AG08395 (cell line): ENCODE measurements at regions not wholly inside any gene's neighbourhood (a gene's known extent, or its start where the extent isn't known, plus 50 kb on each side); places are given as distances from the start of the nearest gene placed in this dataset.

Source experiments
- DNase-seq: peaks from one replicate; pipeline ENCODE4 v3.0.0; 2012; ENCODE audit warnings: mixed read lengths, low spot score

DNA sequence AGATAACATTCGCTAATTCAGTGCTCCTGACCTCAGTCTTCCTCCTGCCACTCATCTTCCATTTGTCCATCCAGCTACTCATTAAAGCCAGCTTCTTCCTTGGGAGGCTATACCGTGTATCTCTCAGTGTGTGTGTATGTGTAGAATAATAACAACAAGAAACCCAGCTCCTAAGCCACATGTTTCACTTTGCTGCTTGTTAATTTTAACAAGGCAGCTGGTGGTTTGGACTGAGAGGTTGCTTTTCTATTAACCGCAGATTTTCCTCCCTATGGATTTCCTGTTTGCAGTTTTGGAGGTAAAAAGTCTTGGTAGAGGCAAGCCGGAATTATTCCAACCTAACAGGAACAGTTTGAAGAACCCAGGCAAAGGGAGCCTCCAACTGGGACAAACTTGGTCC lies 165.0 kb downstream of the ADAMTS15 start:
- no peak for DNase-seq

DNA sequence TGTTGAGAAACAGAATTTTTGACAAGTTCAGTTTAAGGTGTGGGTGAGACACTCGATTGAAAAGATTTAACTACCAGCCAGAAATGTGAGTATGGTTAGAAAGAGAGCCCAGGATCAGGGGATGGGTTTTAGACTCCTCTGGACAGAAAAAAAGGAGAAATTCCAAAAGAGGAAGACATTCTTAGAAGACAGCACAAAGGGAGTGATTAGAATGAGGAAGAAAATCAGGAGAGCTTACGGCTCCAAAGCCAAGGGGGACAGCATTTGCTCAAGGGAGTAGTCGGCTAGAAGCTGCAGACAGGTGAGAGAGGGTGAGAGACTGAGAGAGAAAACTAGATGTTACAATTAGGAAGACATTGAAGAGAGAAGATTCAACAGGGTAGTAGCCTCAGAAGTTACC lies 166.1 kb downstream of the ADAMTS15 start:
- no peak for DNase-seq

DNA sequence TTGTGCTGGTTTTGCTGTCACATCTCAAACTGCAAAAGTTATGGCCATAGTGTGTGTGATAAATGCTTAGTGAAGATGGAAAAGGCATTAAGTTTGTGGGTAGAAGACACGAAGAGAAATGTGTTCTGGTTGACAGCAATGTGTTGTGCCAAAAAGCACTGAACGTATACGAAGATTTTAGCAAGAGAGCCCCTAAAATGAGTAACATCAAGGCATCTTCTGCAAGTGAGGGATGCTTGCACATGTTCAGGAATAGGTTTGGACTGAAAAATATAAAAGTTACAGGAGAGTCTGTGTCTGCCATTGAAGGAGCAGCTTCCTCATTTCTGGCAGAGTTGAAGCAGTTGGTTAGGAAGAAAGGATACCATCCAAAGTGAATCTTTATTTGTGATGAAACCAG lies 167.1 kb downstream of the ADAMTS15 start:
- DNase-seq, result no peak

DNA sequence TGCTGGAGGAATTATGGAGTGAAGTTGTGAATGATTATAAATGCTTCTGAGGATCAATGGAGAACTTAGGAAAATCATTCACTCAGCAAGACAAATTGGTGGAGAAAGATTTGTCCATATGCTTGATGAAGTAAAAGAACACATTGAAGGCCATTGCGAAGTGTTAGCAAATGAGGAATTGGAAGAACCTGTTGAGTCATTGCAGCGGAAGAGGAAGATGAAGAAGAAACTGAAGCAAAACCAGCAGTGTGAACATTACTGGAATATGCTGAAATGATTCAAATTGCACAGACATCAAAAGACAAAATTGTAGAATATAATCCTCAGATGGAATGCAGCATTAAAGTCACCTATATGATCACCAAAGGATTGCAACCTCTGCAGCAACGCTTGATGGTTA lies 168.1 kb downstream of the ADAMTS15 start:
- DNase-seq, result no peak

DNA sequence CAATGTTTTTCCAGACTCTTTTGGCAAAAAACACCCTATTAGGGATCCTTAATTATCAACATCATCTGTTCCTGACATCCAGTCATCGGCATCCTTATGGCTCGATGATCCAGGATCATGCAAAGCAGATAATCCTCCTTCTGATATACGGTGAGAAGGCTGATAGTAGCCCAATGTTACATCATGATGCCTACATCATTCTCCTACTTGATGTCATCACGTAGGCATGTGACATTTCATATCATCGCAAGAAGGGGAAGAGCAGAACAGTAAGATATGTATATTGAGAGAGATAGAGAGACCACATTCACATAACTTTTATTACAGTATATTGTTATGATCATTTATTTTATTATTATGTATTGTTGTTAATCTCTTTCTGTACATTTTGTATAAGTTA lies 168.6 kb downstream of the ADAMTS15 start:
- no peak for DNase-seq

DNA sequence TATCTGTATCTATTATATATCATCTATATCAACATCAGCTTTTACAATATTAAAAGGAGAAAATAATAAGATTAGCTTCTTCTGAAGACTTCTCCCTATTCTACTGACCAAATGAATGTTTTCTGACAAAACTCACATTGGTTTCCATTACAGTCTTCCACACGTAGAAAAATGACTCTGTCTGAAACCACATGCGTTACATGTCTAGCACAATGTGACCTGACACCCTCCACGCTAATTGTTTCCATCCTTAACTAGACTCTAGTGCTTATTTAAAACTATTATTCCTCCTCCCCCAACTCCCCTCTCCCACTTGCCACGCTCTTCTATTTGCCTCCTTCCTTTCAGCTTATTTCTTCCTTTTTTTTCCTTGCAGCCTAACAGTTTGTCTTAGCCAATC lies 172.1 kb downstream of the ADAMTS15 start:
- no peak for DNase-seq

DNA sequence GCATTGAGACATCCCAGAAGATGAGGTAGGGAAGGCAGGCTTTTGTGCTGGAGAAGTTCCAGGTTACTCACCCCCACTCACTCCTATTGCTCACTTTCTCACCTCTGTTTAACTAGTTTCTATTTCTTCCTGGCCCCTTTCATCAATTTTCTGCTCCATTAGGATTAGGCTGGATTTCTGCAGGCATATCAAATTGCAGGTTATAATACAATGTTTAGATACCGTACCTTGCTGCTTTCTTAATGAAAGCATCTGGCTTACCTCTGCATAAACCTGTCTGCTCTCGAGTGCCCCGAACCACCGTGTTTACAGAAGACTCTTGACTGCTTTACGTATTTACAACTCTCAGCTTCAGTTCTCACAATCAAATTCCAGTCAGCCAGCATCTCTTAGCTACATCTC lies 173.7 kb downstream of the ADAMTS15 start:
- DNase-seq, result no peak

DNA sequence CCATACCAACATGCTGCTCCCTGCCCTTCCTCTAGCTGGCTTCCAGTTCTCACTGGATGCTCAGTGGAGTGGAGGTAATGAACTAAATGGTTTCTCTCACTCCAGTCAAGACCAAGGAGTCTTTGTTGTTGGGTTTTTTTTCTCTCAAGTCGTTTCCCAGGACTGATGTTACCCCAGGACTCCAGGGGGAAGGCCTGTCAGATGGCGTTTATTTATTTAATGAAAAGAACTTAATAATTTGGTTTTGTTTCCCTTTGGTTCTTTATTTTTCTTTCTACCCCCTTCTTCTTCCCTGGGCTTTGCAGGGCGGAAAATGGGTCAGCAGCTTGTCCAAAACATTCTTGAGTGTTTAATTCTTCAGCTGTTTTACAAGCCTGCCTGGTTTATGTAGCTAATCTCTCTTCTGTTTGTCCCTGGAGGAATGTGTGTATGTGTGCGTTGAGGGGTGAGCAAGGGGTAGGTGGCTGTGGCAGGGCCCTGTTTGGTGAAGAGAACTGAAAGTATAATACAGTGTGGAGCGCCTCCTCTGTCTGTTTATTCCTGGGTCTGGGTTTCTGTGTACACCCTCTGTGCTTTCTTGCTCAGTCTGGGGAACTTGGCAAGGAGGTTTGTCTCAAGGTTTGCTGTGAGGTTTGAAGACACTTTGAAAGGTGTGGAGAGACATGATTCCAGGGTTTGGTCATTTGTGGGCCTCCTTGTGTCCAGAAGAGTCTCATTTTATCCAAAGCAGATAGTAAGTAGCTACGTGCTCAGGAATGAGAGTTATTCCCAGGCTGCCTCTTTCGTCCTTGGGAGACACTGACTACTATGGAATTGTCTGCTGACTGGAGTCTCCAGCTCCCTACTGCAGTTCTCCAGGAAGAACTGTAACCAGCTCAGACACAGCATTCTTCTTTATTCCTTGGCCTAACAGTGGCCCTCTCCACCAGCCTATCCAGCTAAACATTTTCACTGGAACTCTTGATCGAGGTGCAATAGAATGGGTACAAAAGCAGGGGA lies 175.5 kb downstream of the ADAMTS15 start:
- no peak for DNase-seq

DNA sequence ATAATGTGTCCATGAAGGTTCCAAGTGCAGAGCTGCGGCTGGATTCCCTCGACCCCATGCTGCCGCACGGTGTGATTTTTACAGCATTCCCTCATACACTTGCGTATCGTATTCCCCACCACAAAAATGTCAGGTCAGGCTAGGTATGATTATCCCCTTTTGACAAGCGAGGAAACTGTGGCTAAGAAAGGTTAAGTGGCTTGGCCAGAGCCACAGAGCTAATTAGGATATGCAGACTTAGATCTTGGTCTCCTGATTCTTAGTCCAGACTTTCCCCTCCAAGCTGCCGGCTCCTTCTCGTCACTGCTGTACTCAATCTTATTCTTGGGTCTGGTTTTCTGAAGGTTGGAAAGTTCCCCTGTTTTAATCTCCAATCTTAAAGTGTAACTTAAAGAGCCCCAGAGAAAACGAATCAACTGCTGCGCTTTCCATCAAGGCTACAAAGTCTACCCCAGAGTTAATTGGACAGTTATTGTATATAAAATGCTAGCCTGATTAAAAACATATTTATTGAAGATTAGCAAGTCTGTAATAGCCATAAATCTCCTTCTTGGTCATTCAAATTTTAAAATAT lies 176.6 kb downstream of the ADAMTS15 start:
- DNase-seq, result no peak

DNA sequence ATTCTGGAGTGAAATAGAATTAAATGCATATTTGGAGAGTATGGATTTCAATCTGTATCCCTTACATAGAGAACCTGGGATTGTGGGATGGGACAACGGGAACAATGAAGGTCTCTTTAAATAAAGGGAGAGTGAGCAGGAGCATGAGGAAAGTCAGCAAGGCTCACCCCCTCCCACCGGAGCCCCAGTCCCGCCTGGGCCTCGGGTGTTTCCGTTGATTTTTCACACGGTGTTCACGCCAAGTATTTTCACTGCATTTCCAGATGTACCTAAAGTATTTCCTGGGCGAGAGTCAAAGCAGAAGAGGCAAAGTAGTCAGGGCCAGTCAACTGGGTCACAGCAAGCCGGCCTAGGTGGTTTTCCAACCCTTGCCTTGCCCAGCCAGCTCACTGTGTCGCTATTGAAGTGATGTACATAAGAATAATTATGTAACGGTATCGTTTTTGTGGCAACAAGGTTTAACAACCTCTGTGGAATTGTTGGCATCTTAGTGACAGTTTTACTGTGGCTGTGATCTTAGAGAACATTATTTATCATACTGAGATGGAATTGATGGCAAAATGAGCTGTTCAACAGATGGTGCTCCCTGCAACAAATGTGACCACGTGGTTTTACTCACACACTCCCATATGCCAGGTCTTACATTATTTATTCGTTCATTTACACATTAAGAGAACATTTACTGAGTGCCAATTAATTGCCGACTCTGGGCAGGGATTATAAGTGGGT lies 177.3 kb downstream of the ADAMTS15 start:
- DNase-seq, result no peak

DNA sequence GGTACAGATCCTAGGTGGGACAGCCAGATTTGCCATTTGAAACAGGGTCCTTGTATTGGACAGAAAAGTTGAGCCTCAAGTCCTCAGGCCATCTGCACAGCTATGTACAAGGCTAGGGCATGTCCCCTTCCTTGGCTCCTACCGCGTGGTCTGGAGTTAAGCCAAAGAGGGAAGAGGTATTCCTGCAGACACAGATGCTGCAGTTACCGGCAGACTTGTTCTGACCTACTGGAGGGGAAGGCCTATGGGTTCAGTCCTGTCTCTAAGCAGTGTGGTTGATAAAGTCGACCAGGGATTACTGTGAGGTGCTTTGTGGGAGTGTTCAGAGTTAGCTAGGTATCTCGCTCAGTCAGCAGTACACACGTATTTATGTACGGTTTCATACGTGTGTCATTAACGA lies 180.6 kb downstream of the ADAMTS15 start:
- no peak for DNase-seq

DNA sequence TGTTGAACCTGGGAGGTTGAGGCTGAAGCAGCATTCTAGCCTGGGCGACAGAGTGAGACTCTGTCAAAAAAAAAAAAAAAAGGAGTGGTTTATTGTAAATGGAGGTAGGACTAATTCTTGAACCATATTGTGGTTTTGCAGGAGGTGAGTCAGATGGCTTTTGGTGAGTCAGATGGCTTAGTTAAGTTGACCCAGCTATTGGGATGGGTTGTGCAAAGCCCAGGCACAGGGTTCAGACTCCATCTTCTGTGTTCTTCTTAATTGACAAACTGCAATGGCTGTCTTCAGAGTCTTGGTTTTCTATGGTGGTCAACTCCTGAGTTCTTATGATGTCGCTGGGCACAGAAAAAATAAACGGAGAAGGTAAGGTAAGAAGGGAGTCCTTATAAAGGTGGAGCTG lies 182.7 kb downstream of the ADAMTS15 start:
- peak; percentile 90 for DNase-seq

DNA sequence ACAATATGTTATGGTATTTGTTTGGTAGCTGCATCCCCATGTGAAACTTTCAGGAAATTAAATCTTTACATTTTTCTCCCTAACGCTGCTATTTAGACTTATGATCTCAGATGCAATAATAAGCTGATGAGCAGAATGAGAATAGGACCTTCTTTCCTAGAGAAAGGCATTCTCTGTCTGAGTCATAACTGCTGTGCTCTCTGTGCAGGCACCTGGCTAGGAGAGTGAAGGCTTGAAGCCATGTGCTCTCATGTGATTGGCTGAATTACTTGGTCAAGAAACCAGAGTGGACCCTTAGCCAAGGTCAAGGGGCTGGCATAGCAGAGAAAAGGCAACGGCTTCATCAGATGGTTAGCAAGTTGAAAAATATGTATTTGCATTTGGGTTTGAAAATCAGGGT lies 185.0 kb downstream of the ADAMTS15 start:
- no peak for DNase-seq

DNA sequence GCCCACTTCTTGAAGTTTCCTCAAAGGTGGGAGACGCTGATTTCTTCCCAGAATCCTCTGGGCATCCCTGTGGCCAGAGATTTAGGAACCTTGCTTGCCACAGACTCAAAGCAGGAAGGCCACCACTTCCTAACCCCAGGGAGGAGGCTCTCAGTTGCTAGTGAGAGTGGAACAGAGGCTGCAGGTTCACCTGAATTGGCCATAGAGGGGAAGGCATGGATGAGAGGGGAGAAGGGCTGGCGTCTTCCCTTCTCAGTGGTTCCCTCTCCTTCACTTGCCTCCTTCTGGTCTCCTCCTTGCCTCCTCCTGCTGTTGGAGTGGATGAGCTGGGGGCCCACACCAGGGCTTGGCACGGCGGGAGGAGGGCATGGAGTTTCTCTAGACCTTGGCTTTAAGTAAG lies 185.7 kb downstream of the ADAMTS15 start:
- no peak for DNase-seq

DNA sequence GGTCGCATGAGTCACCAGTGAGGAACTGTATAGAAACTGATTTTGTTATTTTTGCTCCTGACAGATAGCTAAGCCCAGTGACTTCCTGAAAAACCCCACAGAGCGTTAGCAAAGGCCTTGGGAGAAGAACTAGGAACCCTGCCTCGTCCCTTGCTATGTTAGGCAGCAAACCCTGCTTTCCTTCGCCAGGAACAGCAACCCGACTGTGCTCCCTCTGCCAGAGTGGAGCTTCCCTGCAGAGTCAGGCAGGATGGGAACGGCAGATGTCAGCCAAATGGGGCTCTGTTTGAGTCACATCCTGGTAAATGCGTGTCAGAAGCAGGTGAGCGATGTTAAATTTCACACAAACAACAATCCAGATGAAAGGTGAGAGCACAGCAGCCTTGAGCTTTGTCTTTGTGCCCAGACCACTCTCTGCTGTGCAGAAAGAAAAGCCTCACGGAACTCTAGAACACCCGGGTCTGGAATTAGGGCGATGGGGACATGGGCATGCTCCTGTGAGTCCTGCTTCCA lies 186.6 kb downstream of the ADAMTS15 start:
- DNase-seq, result peak; percentile 47

DNA sequence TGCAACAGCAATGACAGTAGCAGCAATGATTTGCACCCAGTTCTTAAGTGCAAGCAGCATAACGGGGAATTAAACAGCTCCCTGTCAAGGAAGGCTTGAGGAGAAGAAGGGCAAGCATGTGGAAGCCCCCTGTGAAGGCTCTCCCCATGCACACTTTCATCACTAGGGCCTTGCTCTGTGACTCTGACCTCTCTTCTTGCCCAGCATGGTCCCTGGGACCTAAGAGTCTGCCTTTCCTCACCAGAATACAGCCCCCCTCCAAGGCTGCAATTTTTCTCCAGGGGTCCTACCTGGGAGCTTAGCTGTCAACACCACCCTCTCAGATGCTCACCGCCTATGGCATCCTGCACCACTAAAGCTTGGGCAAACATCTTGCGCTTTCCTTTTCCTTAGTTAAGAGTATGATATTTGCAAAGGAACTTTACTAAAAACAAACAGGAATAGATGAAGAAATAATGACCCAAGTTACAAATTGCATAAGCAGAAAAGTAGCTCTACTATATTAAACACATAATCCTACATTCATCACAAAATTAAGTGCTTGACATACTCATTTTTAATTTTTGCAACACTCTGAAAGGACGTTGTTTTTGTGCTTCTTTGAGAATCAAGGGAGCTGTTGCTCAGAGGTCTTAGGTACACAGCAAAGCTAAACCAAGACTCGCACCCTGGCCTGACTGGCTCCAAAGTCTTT lies 187.6 kb downstream of the ADAMTS15 start:
- no peak for DNase-seq

DNA sequence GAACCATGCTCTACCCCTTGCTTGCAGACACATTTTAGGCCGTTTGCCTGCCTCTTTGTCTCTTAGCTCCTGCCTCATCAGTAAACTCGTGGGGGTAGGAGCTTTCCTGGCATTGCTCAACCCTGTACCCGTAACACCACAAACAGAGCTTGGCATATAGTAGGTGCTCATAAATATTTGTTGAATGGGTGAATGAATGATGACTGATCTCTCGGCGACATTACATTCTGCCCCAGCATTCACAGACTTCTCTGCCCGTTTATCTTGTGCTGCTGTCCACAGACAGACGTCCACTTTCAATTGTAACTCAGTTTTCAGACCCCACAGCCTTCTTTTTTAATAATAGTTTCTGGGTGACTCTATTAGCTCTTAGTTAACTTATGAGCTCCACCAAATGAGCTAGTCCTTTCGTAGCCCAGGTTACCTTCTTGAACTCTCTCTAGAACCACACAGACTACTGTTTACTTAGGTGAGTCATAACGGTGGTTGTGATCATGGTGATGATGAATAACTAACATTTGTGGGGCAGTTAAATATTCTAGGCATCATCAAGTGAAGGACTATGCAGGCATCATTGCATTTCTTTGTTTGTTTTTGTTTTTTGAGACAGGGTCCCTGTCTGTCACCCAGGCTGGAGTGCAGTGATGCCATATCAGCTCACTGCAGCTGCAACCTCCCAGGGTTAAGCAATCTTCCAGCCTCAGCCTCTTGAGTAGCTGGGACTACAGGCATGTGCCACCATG lies 188.4 kb downstream of the ADAMTS15 start:
- DNase-seq, result peak; percentile 64

DNA sequence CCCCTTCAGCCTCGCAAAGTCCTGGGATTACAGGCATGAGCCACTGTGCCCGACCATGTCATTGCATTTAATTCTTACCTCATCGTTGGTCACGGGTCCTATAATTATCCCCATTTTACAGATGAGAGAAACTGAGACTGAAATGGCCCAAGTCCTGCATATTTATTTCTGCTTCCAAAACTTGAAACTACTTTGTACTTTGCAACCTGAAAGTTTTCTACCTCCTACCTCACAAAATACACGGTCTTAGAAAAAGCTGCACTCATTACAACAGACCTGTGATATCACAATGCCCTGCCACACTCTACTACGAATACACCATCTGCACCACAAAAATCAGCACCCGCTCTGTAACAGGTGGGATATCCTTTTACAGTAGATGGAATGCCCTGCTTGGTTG lies 189.1 kb downstream of the ADAMTS15 start:
- DNase-seq, result no peak

DNA sequence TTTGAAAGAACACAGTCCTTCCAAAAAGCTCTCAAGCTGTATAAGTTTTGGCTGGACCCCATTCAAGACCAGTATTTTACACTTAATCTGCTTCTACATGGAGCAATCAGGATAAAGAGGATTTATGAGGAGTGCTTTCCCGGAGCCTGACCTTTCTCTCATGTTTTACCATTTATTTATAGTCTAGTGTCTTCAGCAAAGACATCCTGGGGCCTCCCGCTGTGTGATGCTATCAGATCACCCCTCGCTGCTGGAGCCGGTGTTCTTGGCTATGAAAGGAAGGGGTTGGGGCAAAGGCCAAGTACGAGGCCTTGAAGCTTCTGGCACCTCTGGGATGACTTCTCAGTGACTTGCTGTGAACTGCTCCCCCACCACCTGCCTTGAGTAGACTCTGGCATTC lies 189.6 kb downstream of the ADAMTS15 start:
- DNase-seq, result no peak

DNA sequence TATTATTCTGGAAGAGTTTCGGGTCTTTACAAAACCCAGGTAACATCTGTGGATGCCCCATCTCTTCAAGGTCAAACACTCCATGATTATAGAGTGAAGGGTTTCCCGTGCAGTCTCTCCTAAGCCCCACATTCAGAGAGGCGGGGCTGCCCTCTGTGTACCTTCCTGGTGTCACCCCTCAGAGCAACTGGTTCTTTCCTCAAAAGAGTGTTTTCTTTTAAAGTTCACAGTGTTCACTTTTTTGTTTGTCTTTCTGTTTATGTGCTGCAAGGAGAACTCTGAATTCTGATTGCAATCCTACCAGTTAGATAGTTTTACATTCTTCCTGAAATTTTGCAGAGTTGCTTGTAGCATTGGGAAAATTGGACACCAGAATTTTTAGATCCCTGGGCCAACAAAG lies 190.2 kb downstream of the ADAMTS15 start:
- DNase-seq, result no peak

DNA sequence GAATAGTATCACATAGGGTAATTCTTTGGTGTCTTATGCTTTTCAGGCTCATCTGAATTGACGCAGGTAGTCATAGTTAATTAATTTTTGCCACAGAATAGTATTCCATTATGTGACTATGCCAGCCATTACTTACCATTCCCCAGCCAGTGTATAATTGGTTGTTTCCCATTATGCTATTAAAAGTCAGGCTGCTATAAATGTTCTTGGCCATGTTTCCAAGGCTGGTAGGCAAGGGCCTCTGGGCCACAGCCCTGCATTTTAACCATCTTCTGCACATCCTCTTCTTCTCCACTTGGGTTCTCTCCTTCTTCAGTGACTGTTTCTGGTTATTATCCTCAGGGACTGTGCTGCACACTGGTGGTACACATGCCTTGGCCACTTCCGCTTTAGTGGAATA lies 190.9 kb downstream of the ADAMTS15 start:
- no peak for DNase-seq
